ENCODE measurements at regions not wholly inside any gene's neighbourhood (a gene's known extent, or its start where the extent isn't known, plus 50 kb on each side); places are given as distances from the start of the nearest gene placed in this dataset.

- no peaks in the 10 kb centered on the region for H3K9me3 ChIP-seq
- TF ChIP-seq POLR2A (IDR thresholded peaks at IDR 0.05) (no peak), CTCF (IDR thresholded peaks at IDR 0.05) (no peak)
- peaks cover 0 to 27% (median 0%) of the 10 kb centered on the region in 9 donors for H3K27me3 ChIP-seq
- ATAC-seq = peak in 1 of 4 donors; percentile 18
- 53 to 76% (median 62%) methylated on average over 4 of the region's 4 CpGs for WGBS, 4 donors
- H3K4me1 ChIP-seq = peaks cover 0 to 8% (median 0%) of the 10 kb centered on the region in 12 donors
- H3K4me3 ChIP-seq = no peak overlapping the region
- H3K36me3 ChIP-seq = no peaks in the 10 kb centered on the region
- intact Hi-C loops (cut with DNase I) = no loop called here
- H3K27ac ChIP-seq = no peak overlapping the region
- no peak for DNase-seq
Observed at GRCh38 chr17:55620945-55621344, 101.7 kb downstream of the TMEM100 start.

- 58 to 68% (median 60%) methylated on average over 3 of the region's 3 CpGs for WGBS, 4 donors
- H3K27me3 ChIP-seq = peaks cover 0 to 20% (median 0%) of the 10 kb centered on the region in 9 donors
- peaks cover 0 to 8% (median 0%) of the 10 kb centered on the region in 12 donors for H3K4me1 ChIP-seq
- TF ChIP-seq CTCF (IDR thresholded peaks at IDR 0.05) = no peak
- no peak for TF ChIP-seq POLR2A (IDR thresholded peaks at IDR 0.05)
- no peaks in the 10 kb centered on the region for H3K9me3 ChIP-seq
- H3K36me3 ChIP-seq = no peaks in the 10 kb centered on the region
- H3K4me3 ChIP-seq = no peak overlapping the region
- intact Hi-C loops (cut with DNase I) = no loop called here
- ATAC-seq (no peak), DNase-seq (no peak)
- H3K27ac ChIP-seq = no peak overlapping the region
Observed at GRCh38 chr17:55620023-55620422, 102.6 kb downstream of the TMEM100 start.

- DNase-seq (no peak), ATAC-seq (no peak)
- intact Hi-C loops (cut with DNase I) = no loop called here
- Histone ChIP-seq H3K27me3 (peaks cover 0 to 20% (median 0%) of the 10 kb centered on the region in 9 donors), H3K36me3 (no peaks in the 10 kb centered on the region), H3K9me3 (no peaks in the 10 kb centered on the region), H3K27ac (no peak overlapping the region), H3K4me3 (no peak overlapping the region), H3K4me1 (peaks cover 0 to 8% (median 0%) of the 10 kb centered on the region in 12 donors)
- TF ChIP-seq CTCF (IDR thresholded peaks at IDR 0.05) (no peak), POLR2A (IDR thresholded peaks at IDR 0.05) (no peak)
- WGBS, 4 donors = 90 to 94% (median 92%) methylated on average over 5 of the region's 5 CpGs
Observed at GRCh38 chr17:55617441-55617840, 105.2 kb downstream of the TMEM100 start.

- TF ChIP-seq POLR2A (IDR thresholded peaks at IDR 0.05) = no peak
- TF ChIP-seq CTCF (IDR thresholded peaks at IDR 0.05) = no peak
- ATAC-seq (no peak), DNase-seq (no peak)
- H3K9me3 ChIP-seq = no peaks in the 10 kb centered on the region
- WGBS, 4 donors = 88 to 94% (median 91%) methylated on average over 2 of the region's 2 CpGs
- H3K4me3 ChIP-seq = no peak overlapping the region
- H3K27ac ChIP-seq = no peak overlapping the region
- peaks cover 0 to 9% (median 0%) of the 10 kb centered on the region in 9 donors for H3K27me3 ChIP-seq
- H3K36me3 ChIP-seq = no peaks in the 10 kb centered on the region
- intact Hi-C loops (cut with DNase I) = no loop called here
- peaks cover 0 to 4% (median 0%) of the 10 kb centered on the region in 12 donors for H3K4me1 ChIP-seq
Observed at GRCh38 chr17:55614061-55614460, 102.8 kb upstream of the SMIM36 start.
